Skeletal muscle satellite cell (primary cell): ENCODE measurements at regions not wholly inside any gene's neighbourhood (a gene's known extent, or its start where the extent isn't known, plus 50 kb on each side); places are given as distances from the start of the nearest gene placed in this dataset.

Experiments used
- H3K27me3 ChIP-seq: 2 replicates; pipeline ENCODE4 v1.7.0; 2013; ENCODE audit warnings: low read length; ENCODE audit not compliant: control insufficient read depth, insufficient read depth
- H3K36me3 ChIP-seq: 2 replicates; pipeline ENCODE4 v1.7.0; 2013; ENCODE audit warnings: mild to moderate bottlenecking, control low read depth, low read length; ENCODE audit not compliant: insufficient read depth
- H3K4me1 ChIP-seq: 2 replicates; pipeline ENCODE4 v1.7.0; 2013; ENCODE audit warnings: low read length; ENCODE audit not compliant: control insufficient read depth, insufficient read depth
- H3K4me2 ChIP-seq: 2 replicates; pipeline ENCODE4 v1.7.0; 2013; ENCODE audit warnings: mild to moderate bottlenecking, low read length
- H3K4me3 ChIP-seq: 2 replicates; pipeline ENCODE4 v1.7.0; 2013; ENCODE audit warnings: low read length
- H3K9ac ChIP-seq: 2 replicates; pipeline ENCODE4 v1.7.0; 2013; ENCODE audit warnings: mild to moderate bottlenecking, low read depth, low read length, moderate library complexity
- H3K9me3 ChIP-seq: replicated peaks from 2 replicates; pipeline ENCODE4 v1.7.0; 2013; ENCODE audit warnings: mild to moderate bottlenecking, control low read depth, low read length

- Histone ChIP-seq H3K9me3 (no peaks in the 10 kb centered on the region), H3K9ac (no peak overlapping the region), H3K4me1 (peaks cover 1% of the 10 kb centered on the region)
Observed at GRCh38 chr1:117678246-117678977, 72.6 kb downstream of the TENT5C start.

DNA sequence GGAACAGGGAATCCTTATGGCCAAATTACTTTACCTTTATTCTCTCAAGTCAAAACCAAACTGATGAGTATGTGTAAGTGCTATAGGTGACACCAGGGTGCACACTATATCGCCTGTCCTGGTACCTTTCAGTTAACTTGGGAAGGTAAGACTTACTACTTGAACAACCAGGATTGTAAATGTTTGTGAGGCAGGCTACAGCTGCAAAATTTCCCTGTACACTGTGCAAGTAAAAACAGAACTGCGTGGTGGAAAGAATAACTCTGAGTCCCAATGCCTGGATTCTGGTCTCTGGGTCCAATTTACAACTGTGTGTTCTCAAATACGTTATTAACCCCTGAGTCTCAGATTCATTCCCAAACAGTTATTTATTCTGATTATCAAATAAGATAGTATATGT, 73.5 kb downstream of the TENT5C start:
- Histone ChIP-seq H3K4me2 (no peak overlapping the region), H3K4me3 (no peak overlapping the region), H3K9me3 (no peaks in the 10 kb centered on the region), H3K4me1 (peaks cover 5% of the 10 kb centered on the region), H3K9ac (no peak overlapping the region), H3K27me3 (peaks cover 11% of the 10 kb centered on the region), H3K36me3 (no peaks in the 10 kb centered on the region)

More at GRCh38 chr1:117678246-117678977, 72.6 kb downstream of the TENT5C start:
- H3K4me2 ChIP-seq, result no peak overlapping the region
- no peaks in the 10 kb centered on the region for H3K36me3 ChIP-seq
- no peak overlapping the region for H3K4me3 ChIP-seq
- peaks cover 16% of the 10 kb centered on the region for H3K27me3 ChIP-seq

DNA sequence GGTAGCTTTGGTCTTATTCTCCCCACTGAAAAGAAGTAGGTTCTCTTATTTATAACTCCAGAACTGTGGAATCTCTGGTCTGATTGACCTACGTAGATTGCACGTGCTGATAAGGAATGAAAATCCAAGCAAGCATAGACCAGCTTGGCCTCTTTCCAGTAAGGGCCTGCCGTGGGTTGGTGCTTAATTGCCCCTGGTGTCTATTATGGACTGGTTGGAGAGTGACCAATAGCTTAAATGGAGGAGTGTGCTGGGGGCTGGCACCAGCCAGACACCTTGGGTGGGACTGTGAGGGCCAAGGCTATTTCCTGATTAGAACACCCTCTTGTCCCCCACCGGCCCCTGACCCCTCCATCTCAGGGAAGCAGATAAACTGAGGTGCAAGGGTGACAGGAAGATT, 74.0 kb downstream of the TENT5C start:
- Histone ChIP-seq H3K27me3 (peaks cover 5% of the 10 kb centered on the region), H3K4me2 (no peak overlapping the region), H3K9me3 (no peaks in the 10 kb centered on the region), H3K36me3 (no peaks in the 10 kb centered on the region), H3K9ac (no peak overlapping the region), H3K4me3 (no peak overlapping the region), H3K4me1 (peaks cover 5% of the 10 kb centered on the region)

DNA sequence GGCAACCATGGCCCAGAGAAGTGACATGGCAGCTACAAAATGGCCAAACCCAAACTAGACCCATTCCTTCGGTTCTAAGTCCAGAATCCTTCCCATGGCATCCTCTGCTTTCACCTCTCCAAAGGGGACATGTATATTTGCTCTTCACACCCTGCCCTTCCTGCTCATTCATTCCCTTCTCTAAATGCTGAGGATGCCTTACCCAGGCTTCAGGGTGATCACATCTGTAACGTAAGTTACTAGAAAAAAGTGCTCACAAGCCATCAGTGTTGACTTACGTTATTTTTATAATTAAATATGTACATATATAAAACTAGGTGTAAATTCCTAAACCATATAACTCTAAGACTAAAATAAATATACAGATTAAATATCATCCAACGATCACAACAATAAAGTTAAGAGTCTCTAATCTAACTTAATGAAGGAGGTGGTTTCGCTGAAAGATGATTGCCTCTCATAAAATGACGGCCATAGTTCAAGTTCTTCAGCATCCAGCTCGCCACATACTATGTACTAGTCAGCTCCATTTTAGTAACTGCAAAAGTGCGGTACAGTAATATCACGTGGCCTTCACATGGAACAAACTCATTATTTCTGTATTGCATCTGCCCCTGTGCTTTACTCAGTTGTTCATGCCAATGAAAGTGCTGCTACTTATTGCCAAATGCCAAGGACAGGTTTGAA, 74.6 kb downstream of the TENT5C start:
- no peaks in the 10 kb centered on the region for H3K36me3 ChIP-seq
- H3K4me1 ChIP-seq, result peaks cover 5% of the 10 kb centered on the region
- no peak overlapping the region for H3K9ac ChIP-seq
- no peak overlapping the region for H3K4me2 ChIP-seq
- peaks cover 3% of the 10 kb centered on the region for H3K27me3 ChIP-seq
- H3K4me3 ChIP-seq, result no peak overlapping the region
- H3K9me3 ChIP-seq, result no peaks in the 10 kb centered on the region

DNA sequence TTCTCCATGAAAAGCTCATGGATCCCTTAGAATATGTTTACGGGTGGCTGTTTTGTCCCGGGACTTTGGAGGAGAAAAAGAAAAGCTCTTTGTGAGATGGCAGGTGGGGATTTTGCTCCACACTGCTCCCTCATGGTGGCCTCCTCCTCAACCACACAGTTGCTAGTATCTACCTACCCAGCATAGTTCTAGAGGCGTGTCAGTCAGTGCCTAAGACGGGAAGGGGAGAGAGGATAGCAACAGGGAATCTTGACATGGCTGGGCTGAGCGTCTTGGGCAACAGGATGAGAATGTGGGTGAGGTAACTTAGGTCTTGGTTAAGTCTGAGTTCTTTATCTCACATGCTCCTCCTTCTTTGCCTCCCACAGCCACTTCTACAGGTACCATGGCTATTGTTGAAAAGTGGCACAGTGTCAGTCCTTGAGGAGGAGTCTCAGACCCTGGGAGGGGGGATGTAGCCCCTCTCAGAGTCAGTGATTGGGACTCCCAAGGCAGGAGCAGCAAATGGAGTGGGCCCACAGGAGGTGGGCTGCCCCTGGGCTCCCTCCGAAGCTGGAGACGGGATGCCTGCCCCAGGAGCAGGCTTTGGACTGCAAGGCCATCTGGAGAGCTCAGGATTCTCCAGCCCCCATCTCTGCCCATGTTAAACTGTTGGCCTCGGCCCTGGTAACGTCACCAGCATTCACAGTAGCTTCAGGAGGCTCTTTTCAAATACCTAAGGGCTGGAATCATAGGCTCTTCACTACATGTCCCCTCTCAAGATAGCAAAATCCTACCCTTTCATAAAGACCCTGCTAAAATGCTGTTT, 75.4 kb downstream of the TENT5C start:
- Histone ChIP-seq H3K27me3 (peaks cover 3% of the 10 kb centered on the region), H3K9ac (no peak overlapping the region), H3K9me3 (no peaks in the 10 kb centered on the region), H3K4me3 (no peak overlapping the region), H3K4me2 (no peak overlapping the region), H3K36me3 (no peaks in the 10 kb centered on the region), H3K4me1 (peaks cover 5% of the 10 kb centered on the region)

GRCh38 chr1:117681901-117682250, 76.0 kb downstream of the TENT5C start:
- no peak overlapping the region for H3K4me3 ChIP-seq
- H3K27me3 ChIP-seq, result peaks cover 3% of the 10 kb centered on the region
- H3K4me2 ChIP-seq, result no peak overlapping the region
- no peak overlapping the region for H3K9ac ChIP-seq
- peaks cover 7% of the 10 kb centered on the region for H3K4me1 ChIP-seq
- H3K9me3 ChIP-seq, result no peaks in the 10 kb centered on the region
- H3K36me3 ChIP-seq, result no peaks in the 10 kb centered on the region

- Histone ChIP-seq H3K4me3 (no peak overlapping the region), H3K4me2 (no peak overlapping the region), H3K9ac (no peak overlapping the region), H3K4me1 (peaks cover 9% of the 10 kb centered on the region), H3K27me3 (peaks cover 3% of the 10 kb centered on the region), H3K36me3 (no peaks in the 10 kb centered on the region), H3K9me3 (no peaks in the 10 kb centered on the region)
Observed at GRCh38 chr1:117682372-117682771, 76.5 kb downstream of the TENT5C start.

DNA sequence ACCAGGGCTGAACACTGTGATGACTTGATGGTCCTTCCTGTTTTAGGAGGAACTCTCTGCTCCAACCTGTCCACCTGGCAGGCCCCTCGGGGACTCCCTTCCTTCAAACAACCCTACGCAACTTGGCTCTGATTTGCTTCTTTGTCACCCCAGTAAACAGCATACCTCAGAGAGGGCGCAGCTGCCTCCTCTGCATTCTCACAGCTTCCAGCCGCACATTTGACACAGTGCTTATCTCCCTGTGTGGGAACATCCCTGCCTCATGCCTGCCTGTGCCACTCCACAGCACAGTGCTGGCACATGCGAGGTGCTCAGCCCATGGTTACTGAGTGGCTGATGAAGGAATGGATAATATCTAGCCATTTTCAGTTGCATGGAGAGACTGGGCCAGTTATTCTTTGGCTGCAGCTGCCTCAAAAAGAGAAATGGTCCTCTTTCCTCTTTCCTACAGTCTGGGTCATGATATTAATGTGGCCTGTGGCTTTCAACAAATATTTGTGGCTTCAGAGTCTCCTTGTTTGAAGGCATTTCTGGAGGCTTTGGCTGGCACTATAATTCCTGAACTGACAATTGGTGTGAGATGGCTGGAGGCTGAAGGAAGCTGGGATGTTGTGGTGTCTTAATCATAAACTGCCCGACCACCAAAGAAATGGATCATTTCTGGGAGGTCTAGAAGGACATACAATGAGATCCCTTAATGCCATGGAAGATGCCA, 77.9 kb downstream of the TENT5C start:
- Histone ChIP-seq H3K9me3 (no peaks in the 10 kb centered on the region), H3K9ac (no peak overlapping the region)

DNA sequence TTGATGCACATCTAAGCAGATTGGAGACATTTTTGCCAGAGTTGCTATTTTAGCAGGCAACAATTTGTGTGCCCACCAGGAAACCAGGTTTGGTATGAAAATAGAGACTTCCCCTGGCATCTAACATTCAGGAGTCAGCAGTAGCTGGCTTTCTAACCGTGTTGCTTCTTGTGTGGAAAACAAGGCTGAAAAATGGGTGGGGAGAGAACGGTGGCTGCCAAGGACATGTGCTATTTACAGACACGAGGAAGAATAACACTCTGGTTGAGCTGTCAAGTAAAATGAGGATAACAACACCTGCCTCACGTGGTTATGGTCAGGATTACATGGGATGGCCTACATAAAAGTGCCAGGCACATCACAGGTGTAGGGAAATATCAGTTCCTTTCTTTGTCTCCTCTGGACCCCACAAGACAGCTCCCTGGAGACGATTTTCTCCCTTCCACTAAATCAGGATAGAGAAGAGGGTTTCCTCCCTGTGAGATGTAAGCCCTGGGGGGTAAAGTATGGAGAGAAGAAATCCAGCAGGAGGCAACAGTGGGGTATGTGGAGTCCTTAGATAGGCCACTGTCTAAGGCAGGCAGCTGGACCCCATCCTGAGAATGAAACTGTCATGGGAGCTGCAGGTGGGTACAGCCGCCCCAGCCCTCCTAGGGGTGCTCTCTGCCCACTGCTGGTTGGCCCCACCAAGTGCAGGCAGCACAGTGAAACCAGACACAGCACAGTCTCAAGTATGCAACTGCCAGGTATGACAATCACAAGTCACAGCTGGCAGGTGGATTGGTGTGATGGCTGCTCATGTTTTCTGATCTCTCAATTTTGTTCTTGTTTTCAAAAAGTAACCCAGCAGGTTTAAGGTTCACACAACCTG, 80.3 kb downstream of the TENT5C start:
- no peaks in the 10 kb centered on the region for H3K36me3 ChIP-seq
- H3K9ac ChIP-seq, result no peak overlapping the region
- H3K4me2 ChIP-seq, result no peak overlapping the region
- H3K9me3 ChIP-seq, result no peaks in the 10 kb centered on the region
- peaks cover 9% of the 10 kb centered on the region for H3K4me1 ChIP-seq
- H3K4me3 ChIP-seq, result no peak overlapping the region
- H3K27me3 ChIP-seq, result peaks cover 14% of the 10 kb centered on the region

More for the DNA sequence above, 77.9 kb downstream of the TENT5C start:
- Histone ChIP-seq H3K27me3 (peaks cover 3% of the 10 kb centered on the region), H3K4me3 (no peak overlapping the region), H3K4me2 (no peak overlapping the region), H3K4me1 (peaks cover 9% of the 10 kb centered on the region), H3K36me3 (no peaks in the 10 kb centered on the region)

DNA sequence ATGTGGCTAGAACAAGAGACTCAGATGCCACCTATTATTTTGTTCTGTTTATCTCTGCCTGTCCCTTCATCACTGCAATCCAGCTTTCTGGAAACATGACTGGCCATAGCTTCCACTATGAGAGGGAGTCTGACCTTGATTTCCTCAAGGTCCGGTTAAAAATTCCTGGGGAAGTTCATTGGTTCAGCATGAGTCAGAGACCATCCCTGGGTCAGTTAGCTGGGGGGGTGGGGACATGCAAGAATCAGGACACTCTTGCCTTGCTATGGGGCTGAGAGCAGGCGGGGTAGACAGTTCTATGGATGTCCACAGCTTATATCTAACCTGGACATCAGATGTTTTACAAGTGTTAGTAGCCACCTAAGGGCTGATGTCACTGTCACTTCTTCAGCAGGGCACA, 81.1 kb downstream of the TENT5C start:
- H3K4me3 ChIP-seq, result no peak overlapping the region
- H3K27me3 ChIP-seq, result peaks cover 18% of the 10 kb centered on the region
- no peaks in the 10 kb centered on the region for H3K36me3 ChIP-seq
- H3K9me3 ChIP-seq, result no peaks in the 10 kb centered on the region
- H3K4me2 ChIP-seq, result no peak overlapping the region
- H3K4me1 ChIP-seq, result peaks cover 9% of the 10 kb centered on the region
- no peak overlapping the region for H3K9ac ChIP-seq
